GM18519 (cell line): ENCODE measurements at regions not wholly inside any gene's neighbourhood (a gene's known extent, or its start where the extent isn't known, plus 50 kb on each side); places are given as distances from the start of the nearest gene placed in this dataset.

Experiments
- ATAC-seq: cut with Tn5 transposase; IDR thresholded peaks from one replicate; pipeline ENCODE4 v1.9.1; 2021; ENCODE audit warnings: mild to moderate bottlenecking, moderate library complexity; ENCODE audit not compliant: unreplicated experiment, low FRiP score

- ATAC-seq, result no peak
These were observed 90.5 kb upstream of the CCDC150 start for GRCh38 chr2:196549052-196549451.

GRCh38 chr2:196551014-196551413 lies 88.5 kb upstream of the CCDC150 start:
- no peak for ATAC-seq

- ATAC-seq, result no peak
These were observed 84.4 kb upstream of the CCDC150 start for GRCh38 chr2:196555161-196555560.

GRCh38 chr2:196555726-196556125 lies 83.8 kb upstream of the CCDC150 start:
- ATAC-seq, result no peak

- no peak for ATAC-seq
These were observed 81.0 kb upstream of the CCDC150 start for GRCh38 chr2:196558497-196558896.

GRCh38 chr2:196563876-196564275 lies 75.6 kb upstream of the CCDC150 start:
- ATAC-seq, result no peak

- ATAC-seq, result no peak
These were observed 74.3 kb upstream of the CCDC150 start for GRCh38 chr2:196565106-196565765.

GRCh38 chr2:196565982-196566381 lies 73.5 kb upstream of the CCDC150 start:
- ATAC-seq, result no peak

- ATAC-seq, result no peak
These were observed 72.4 kb upstream of the CCDC150 start for GRCh38 chr2:196566961-196567666.

- no peak for ATAC-seq
These were observed 71.0 kb upstream of the CCDC150 start for GRCh38 chr2:196568506-196568905.

GRCh38 chr2:196584903-196585302 lies 54.6 kb upstream of the CCDC150 start:
- ATAC-seq, result no peak

GRCh38 chr2:196586511-196586991 lies 53.0 kb upstream of the CCDC150 start:
- ATAC-seq, result no peak

GRCh38 chr2:196587056-196587455 lies 52.5 kb upstream of the CCDC150 start:
- ATAC-seq, result no peak

- ATAC-seq, result no peak
These were observed 51.8 kb upstream of the CCDC150 start for GRCh38 chr2:196587739-196588138.

- ATAC-seq, result no peak
These were observed 50.1 kb upstream of the CCDC150 start for GRCh38 chr2:196589419-196589818.
